GM10266 (cell line): ENCODE measurements at regions not wholly inside any gene's neighbourhood (a gene's known extent, or its start where the extent isn't known, plus 50 kb on each side); places are given as distances from the start of the nearest gene placed in this dataset.

Source experiments
- DNase-seq: peaks from one replicate; pipeline ENCODE4 v3.0.0; 2012; ENCODE audit errors: extremely low spot score
- CTCF ChIP-seq: IDR thresholded peaks from 2 replicates; pipeline ENCODE4 v1.5.1; 2012; ENCODE audit warnings: mild to moderate bottlenecking, low read depth; ENCODE audit not compliant: control insufficient read depth, insufficient read depth; ENCODE audit errors: missing control alignments

DNA sequence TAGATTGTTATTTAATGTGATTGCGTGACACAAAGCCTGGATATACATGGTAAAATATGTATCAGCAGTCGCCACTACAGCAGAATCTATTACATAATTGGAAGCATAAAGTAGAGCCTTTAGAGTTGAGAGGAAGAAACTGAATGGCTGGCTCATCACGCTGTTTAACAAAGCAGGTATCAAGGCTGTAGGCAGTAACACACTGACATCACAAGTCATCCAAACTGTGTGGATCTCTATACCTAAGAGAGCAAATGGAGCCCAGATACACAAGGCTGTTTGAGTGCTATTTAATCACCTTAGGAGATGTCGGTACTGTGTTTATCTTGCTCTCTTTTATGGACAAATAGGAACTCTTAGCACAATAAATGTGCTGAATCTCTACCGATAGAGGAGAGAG is 864.4 kb downstream of the VGLL3 start:
- TF ChIP-seq CTCF: no peak
- DNase-seq: no peak
